PFSK-1 (cell line): ENCODE measurements at regions not wholly inside any gene's neighbourhood (a gene's known extent, or its start where the extent isn't known, plus 50 kb on each side); places are given as distances from the start of the nearest gene placed in this dataset.

Experiments
- FOXP2 ChIP-seq: optimal IDR thresholded peaks from 2 replicates; pipeline ENCODE3; 2011; ENCODE audit warnings: borderline replicate concordance, control low read depth, inconsistent platforms; ENCODE audit not compliant: insufficient read depth; ENCODE audit errors: extremely low read length, extremely low read depth
- POLR2AphosphoS5 ChIP-seq: IDR thresholded peaks from 2 replicates; pipeline ENCODE4 v1.6.1; 2012; ENCODE audit warnings: low read depth, mild to moderate bottlenecking, control low read depth, low read length, moderate library complexity
- SIN3A ChIP-seq: IDR thresholded peaks from 2 replicates; pipeline ENCODE4 v1.6.1; 2012; ENCODE audit warnings: mild to moderate bottlenecking, low read length, moderate library complexity, borderline replicate concordance; ENCODE audit not compliant: insufficient read depth
- TAF1 ChIP-seq: IDR thresholded peaks from 2 replicates; pipeline ENCODE4 v1.6.1; 2012; ENCODE audit warnings: low read length, control low read depth, borderline replicate concordance; ENCODE audit not compliant: insufficient read depth
- TF ChIP-seq, protein P1 (sequence below), 2 experiments: IDR thresholded peaks; 2 replicates each; pipeline versions ENCODE4 v1.6.1 to v1.8.0; 2011 to 2012; ENCODE audit warnings: low read depth in 2 of 2, low read length in 2 of 2, control low read depth in 1 of 2, inconsistent platforms in 1 of 2, mild to moderate bottlenecking in 1 of 2, moderate library complexity in 1 of 2; ENCODE audit not compliant: insufficient read depth in 1 of 2

- TF ChIP-seq, protein P1, sequence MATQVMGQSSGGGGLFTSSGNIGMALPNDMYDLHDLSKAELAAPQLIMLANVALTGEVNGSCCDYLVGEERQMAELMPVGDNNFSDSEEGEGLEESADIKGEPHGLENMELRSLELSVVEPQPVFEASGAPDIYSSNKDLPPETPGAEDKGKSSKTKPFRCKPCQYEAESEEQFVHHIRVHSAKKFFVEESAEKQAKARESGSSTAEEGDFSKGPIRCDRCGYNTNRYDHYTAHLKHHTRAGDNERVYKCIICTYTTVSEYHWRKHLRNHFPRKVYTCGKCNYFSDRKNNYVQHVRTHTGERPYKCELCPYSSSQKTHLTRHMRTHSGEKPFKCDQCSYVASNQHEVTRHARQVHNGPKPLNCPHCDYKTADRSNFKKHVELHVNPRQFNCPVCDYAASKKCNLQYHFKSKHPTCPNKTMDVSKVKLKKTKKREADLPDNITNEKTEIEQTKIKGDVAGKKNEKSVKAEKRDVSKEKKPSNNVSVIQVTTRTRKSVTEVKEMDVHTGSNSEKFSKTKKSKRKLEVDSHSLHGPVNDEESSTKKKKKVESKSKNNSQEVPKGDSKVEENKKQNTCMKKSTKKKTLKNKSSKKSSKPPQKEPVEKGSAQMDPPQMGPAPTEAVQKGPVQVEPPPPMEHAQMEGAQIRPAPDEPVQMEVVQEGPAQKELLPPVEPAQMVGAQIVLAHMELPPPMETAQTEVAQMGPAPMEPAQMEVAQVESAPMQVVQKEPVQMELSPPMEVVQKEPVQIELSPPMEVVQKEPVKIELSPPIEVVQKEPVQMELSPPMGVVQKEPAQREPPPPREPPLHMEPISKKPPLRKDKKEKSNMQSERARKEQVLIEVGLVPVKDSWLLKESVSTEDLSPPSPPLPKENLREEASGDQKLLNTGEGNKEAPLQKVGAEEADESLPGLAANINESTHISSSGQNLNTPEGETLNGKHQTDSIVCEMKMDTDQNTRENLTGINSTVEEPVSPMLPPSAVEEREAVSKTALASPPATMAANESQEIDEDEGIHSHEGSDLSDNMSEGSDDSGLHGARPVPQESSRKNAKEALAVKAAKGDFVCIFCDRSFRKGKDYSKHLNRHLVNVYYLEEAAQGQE (IDR thresholded peaks at IDR 0.05; ENCODE audit: insufficient read depth in 1 of 2, low read depth in 2 of 2, low read length in 2 of 2): no peak
- TF ChIP-seq FOXP2 (no peak), SIN3A (no peak), TAF1 (no peak), POLR2AphosphoS5 (no peak)
Measured at GRCh38 chr22:48907591-48907990, 920.1 kb downstream of the BRD1 start.

GRCh38 chr22:48906216-48906835 lies 921.3 kb downstream of the BRD1 start:
- no peak for TF ChIP-seq POLR2AphosphoS5
- TF ChIP-seq FOXP2: no peak
- no peak for TF ChIP-seq SIN3A
- TF ChIP-seq, protein P1 (IDR thresholded peaks at IDR 0.05; ENCODE audit: insufficient read depth in 1 of 2, low read depth in 2 of 2, low read length in 2 of 2): no peak
- no peak for TF ChIP-seq TAF1

GRCh38 chr22:48905206-48905975 lies 922.3 kb downstream of the BRD1 start:
- TF ChIP-seq FOXP2 (no peak), SIN3A (no peak), TAF1 (no peak), POLR2AphosphoS5 (no peak)
- TF ChIP-seq, protein P1 (IDR thresholded peaks at IDR 0.05; ENCODE audit: insufficient read depth in 1 of 2, low read depth in 2 of 2, low read length in 2 of 2): no peak

DNA sequence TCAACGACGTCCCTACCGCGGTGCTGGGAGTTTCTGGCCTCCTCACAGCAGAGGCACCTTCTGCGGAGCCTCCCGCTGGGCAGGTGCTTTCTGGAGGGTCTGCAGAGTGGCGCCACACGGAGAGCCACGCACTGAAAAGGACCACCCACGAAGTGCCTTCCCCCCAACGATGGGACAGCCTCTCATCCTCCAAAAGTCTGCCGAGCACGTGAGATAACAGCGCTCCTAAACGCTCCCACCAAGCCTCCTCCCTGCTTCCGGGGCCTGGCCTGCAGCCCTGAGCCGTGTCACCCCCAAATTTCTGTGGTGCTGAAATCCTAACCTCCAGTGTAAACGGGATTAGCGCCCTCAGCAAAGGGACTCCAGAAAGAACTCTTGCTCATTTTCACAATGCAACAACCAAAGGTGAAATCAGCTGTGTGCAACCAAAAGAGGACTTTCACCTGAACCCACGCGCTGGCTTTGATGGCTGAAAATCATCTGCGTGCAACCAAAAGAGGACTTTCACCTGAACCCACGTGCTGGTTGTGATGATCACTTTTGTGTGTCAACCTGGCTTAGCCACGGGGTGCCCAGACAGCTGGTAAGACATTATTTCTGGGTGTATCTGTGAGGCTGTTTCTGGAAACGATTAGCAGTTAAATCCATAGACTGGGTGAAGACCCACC lies 924.6 kb downstream of the BRD1 start:
- TF ChIP-seq SIN3A (no peak), POLR2AphosphoS5 (no peak), FOXP2 (no peak), TAF1 (no peak)
- TF ChIP-seq, protein P1 (IDR thresholded peaks at IDR 0.05; ENCODE audit: insufficient read depth in 1 of 2, low read depth in 2 of 2, low read length in 2 of 2): no peak
